A549 (cell line): ENCODE measurements at regions not wholly inside any gene's neighbourhood (a gene's known extent, or its start where the extent isn't known, plus 50 kb on each side); places are given as distances from the start of the nearest gene placed in this dataset.

Experiments used
- CBX8 ChIP-seq: fragments of 200-600 bp; sonication (generic); IDR thresholded peaks from 2 replicates; pipeline ENCODE4 v1.6.1; 2016
- CHD4 ChIP-seq: fragments of 200-600 bp; sonication (generic); IDR thresholded peaks from 2 replicates; pipeline ENCODE4 v1.6.1; 2016; ENCODE audit warnings: antibody characterized with exemption, mild to moderate bottlenecking, borderline replicate concordance
- CTCF ChIP-seq: fragments of >200 bp; sonication (Bioruptor Twin); formaldehyde crosslinking; IDR thresholded peaks from 3 replicates; pipeline ENCODE4 v1.5.1; 2016
- SREBF2 ChIP-seq: fragments of 450-650 bp; IDR thresholded peaks from 2 replicates; pipeline ENCODE4 v1.6.1; 2014; ENCODE audit warnings: mild to moderate bottlenecking, moderate library complexity

DNA sequence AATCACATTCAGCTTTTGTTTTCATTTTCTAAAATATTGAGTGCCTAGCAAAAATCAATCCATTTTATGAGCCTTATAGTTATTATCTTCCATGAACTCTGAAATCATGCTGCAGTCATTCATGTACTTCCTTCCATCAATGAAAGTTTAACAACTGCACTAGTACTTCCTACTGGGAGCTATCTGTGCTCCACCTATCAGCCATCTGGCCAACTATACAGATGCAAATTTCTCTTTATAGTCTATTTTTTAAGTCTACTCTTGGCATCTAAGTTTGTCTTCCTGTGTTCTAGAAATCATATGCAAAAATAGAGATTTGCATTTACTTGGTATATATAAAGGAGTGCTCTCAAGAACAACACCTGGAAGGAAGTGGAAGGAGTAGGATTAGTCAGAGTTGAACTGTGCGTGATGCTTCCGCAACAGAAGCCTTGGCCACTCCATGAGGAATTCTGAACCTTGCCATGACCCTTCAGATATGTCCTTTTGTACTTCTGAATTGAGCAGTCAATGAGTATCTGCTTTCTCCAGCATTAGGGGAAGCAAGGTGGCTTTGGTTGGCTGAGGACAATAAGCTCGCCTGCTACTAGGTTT, 403.2 kb upstream of the ADAMTS5 start:
- no peak for TF ChIP-seq CBX8
- no peak for TF ChIP-seq CTCF
- TF ChIP-seq SREBF2, result no peak
- no peak for TF ChIP-seq CHD4
